Adrenal gland (tissue), 9 donors: ENCODE measurements at regions not wholly inside any gene's neighbourhood (a gene's known extent, or its start where the extent isn't known, plus 50 kb on each side); places are given as distances from the start of the nearest gene placed in this dataset.

Experiments
- DNase-seq, 7 donors: peaks; one replicate each; pipeline ENCODE4 v3.0.0-alpha.2; 2019 to 2020
- H3K27ac ChIP-seq, 5 donors: fragments of 200-600 bp; sonication (generic) in 4 of 5; 1 replicate in 3 of 5; 2 replicates in 2 of 5; pipeline versions ENCODE4 v1.5.1 to v1.8.0; 2016 to 2020; ENCODE audit warnings: mild to moderate bottlenecking in 1 of 5
- H3K27me3 ChIP-seq: fragments of 200-600 bp; 2 replicates; pipeline ENCODE4 v1.8.0; 2021
- H3K36me3 ChIP-seq, 2 donors: fragments of 200-600 bp; replicated peaks in 1 of 2; 1 replicate in 1 of 2; 2 replicates in 1 of 2; pipeline versions ENCODE4 v1.5.1 to v1.8.0; 2018 to 2022
- H3K4me1 ChIP-seq, 2 donors: fragments of 200-600 bp; replicated peaks in 1 of 2; 1 replicate in 1 of 2; 2 replicates in 1 of 2; pipeline versions ENCODE4 v1.5.1 to v1.8.0; 2018 to 2021
- H3K4me3 ChIP-seq, 4 donors: fragments of 200-600 bp; sonication (generic) in 3 of 4; one replicate each; pipeline ENCODE4 v1.5.1; 2016 to 2018
- H3K9me3 ChIP-seq, 3 donors: fragments of 200-600 bp; sonication (generic) in 1 of 3; replicated peaks in 1 of 3; 1 replicate in 2 of 3; 2 replicates in 1 of 3; pipeline versions ENCODE4 v1.5.1 to v1.8.0; 2016 to 2021
- CTCF ChIP-seq, 6 experiments: fragments of 450-650 bp in 4 of 6; fragments of 200-600 bp in 2 of 6; sonication (generic) in 1 of 6; IDR thresholded peaks; 1 replicate in 5 of 6; 2 replicates in 1 of 6; pipeline versions ENCODE4 v1.5.1 to v1.8.0; 2016 to 2021; ENCODE audit warnings: antibody characterized with exemption in 6 of 6, mild to moderate bottlenecking in 2 of 6, moderate library complexity in 1 of 6
- POLR2A ChIP-seq, 2 donors: fragments of 450-650 bp; IDR thresholded peaks; one replicate each; pipeline ENCODE4 v1.6.1; 2017; ENCODE audit warnings: antibody characterized with exemption in 2 of 2, mild to moderate bottlenecking in 2 of 2, moderate library complexity in 1 of 2
- WGBS, 4 donors: extraction: QIAGEN DNeasy Blood & Tissue Kit in 2 of 4; methylation state at CpG; one replicate each; pipeline versions ENCODE4 v1.1.5 to v1.1.7; 2013 to 2017; 5-methylcytosine and 5-hydroxymethylcytosine counted together
- intact Hi-C, 2 donors: fragments of 100-400 bp; cut with DNase I; formaldehyde crosslinking; loops; one replicate each; pipeline versions ENCODE4 v1.14.1 to v1.15.0; 2022 to 2023
- donor health status: healthy with polysubstance abuse.
- donor health status: Bipolar disorder and iron deficiency.
- donor health status: DM: yes; HTN: yes; CAD: no.
- donor health status: DM: no; HTN: no; CAD: no.
- donor health status: DM: no; HTN: no; CAD: no.

DNA sequence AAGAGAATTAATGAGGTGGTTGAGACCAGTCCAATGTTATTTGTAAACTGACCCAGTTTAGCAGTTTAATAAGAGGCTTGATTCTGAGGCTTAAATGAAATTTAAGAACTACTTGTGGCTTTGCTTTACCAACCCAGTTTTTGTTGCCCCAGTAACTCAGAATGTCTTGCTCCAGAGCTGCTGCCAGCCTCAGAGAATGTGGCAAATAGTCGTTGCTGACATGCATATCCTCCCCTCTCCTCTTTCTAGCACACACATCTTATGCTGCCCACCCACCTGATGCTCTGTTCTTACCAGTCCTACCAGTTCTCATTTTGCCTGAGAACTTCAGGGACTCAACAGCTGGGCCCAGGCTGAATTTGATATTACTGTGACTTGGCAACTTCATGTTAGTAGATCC lies 92.4 kb upstream of the TSC22D2 start:
- Histone ChIP-seq H3K9me3 (no peaks in the 10 kb centered on the region), H3K27me3 (no peaks in the 10 kb centered on the region), H3K36me3 (no peaks in the 10 kb centered on the region), H3K4me1 (no peaks in the 10 kb centered on the region), H3K27ac (no peak overlapping the region), H3K4me3 (no peak overlapping the region)
- 46 to 61% (median 55%) methylated on average over 1 of the region's 1 CpG for WGBS, 4 donors
- intact Hi-C loops: no loop called here
- TF ChIP-seq POLR2A (IDR thresholded peaks at IDR 0.05) (no peak), CTCF (IDR thresholded peaks at IDR 0.05) (no peak)
- DNase-seq: no peak

GRCh38 chr3:150314248-150315004 lies 93.7 kb upstream of the TSC22D2 start:
- H3K27me3 ChIP-seq: no peaks in the 10 kb centered on the region
- no peaks in the 10 kb centered on the region for H3K36me3 ChIP-seq
- no peak overlapping the region for H3K27ac ChIP-seq
- no peaks in the 10 kb centered on the region for H3K9me3 ChIP-seq
- TF ChIP-seq CTCF (IDR thresholded peaks at IDR 0.05) (no peak), POLR2A (IDR thresholded peaks at IDR 0.05) (no peak)
- intact Hi-C loops: no loop called here
- H3K4me1 ChIP-seq: no peaks in the 10 kb centered on the region
- H3K4me3 ChIP-seq: no peak overlapping the region
- no peak for DNase-seq
- WGBS, 4 donors: 61 to 70% (median 63%) methylated on average over 5 of the region's 5 CpGs

- Histone ChIP-seq H3K27me3 (no peaks in the 10 kb centered on the region), H3K4me3 (no peak overlapping the region), H3K4me1 (no peaks in the 10 kb centered on the region), H3K9me3 (no peaks in the 10 kb centered on the region), H3K36me3 (no peaks in the 10 kb centered on the region), H3K27ac (no peak overlapping the region)
- intact Hi-C loops: no loop called here
- no peak for DNase-seq
- no peak for TF ChIP-seq CTCF (IDR thresholded peaks at IDR 0.05)
- no peak for TF ChIP-seq POLR2A (IDR thresholded peaks at IDR 0.05)
- 85 to 91% (median 88%) methylated on average over 1 of the region's 1 CpG for WGBS, 4 donors
Observed at GRCh38 chr3:150312018-150312657, 96.0 kb upstream of the TSC22D2 start.

- Histone ChIP-seq H3K27ac (no peak overlapping the region), H3K9me3 (no peaks in the 10 kb centered on the region), H3K36me3 (no peaks in the 10 kb centered on the region), H3K4me1 (no peaks in the 10 kb centered on the region), H3K27me3 (no peaks in the 10 kb centered on the region), H3K4me3 (no peak overlapping the region)
- intact Hi-C loops: no loop called here
- no peak for TF ChIP-seq CTCF (IDR thresholded peaks at IDR 0.05)
- TF ChIP-seq POLR2A (IDR thresholded peaks at IDR 0.05): no peak
- DNase-seq: no peak
- WGBS, 4 donors: 67 to 88% (median 79%) methylated on average over 1 of the region's 1 CpG
Observed at GRCh38 chr3:150311156-150311555, 96.9 kb upstream of the TSC22D2 start.
